ENCODE measurements at regions not wholly inside any gene's neighbourhood (a gene's known extent, or its start where the extent isn't known, plus 50 kb on each side); places are given as distances from the start of the nearest gene placed in this dataset.

DNA sequence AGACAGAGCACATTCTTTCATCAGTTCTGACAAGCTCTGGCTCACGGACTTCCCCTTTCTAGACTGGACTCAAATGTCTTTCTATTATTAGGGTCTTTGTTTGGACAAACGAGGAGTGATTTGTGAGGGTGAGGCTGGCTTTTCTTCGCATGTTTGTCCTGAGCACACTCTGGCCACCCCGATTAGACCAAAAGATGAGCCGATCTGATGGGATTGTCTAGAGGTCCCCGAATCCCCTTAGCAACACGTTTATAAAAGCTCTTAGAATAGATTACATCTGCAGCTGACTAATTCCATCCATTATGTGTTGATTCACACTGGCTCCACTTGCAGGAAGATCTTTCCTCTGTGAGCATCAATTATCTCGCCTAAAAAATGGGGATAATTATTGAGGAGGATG is 675.4 kb upstream of the AUTS2 start:
- Histone ChIP-seq H3K4me2 (ENCODE audit: low read length) (no peak overlapping the region), H3K4me3 (ENCODE audit: insufficient read depth, low read depth, low read length) (no peak overlapping the region), H3K27me3 (ENCODE audit: insufficient read depth, low read length) (no peaks in the 10 kb centered on the region), H3K9ac (ENCODE audit: low read length) (no peak overlapping the region), H3K79me2 (ENCODE audit: insufficient read depth, low read length) (no peaks in the 10 kb centered on the region), H4K20me1 (ENCODE audit: insufficient read depth, low read length) (no peaks in the 10 kb centered on the region), H2AFZ (ENCODE audit: low read depth, low read length) (no peak overlapping the region), H3K36me3 (ENCODE audit: insufficient read depth, low read length) (no peaks in the 10 kb centered on the region), H3K27ac (ENCODE audit: low read depth, low read length) (no peak overlapping the region), H3K9me3 (ENCODE audit: insufficient read depth, low read depth, low read length) (peaks cover 9% of the 10 kb centered on the region), H3K4me1 (ENCODE audit: insufficient read depth, low read length) (no peaks in the 10 kb centered on the region)
- DNase-seq (ENCODE audit: low read depth) (no peak), FAIRE-seq (no peak)
- Mint-ChIP-seq H3K27ac (ENCODE audit: unreplicated experiment) (no peak overlapping the region), H3K4me3 (ENCODE audit: unreplicated experiment) (no peak overlapping the region), H3K4me1 (ENCODE audit: low read depth, unreplicated experiment) (no peaks in the 10 kb centered on the region), H3K27me3 (ENCODE audit: low read depth, unreplicated experiment) (no peaks in the 10 kb centered on the region), H3K36me3 (ENCODE audit: low read depth, unreplicated experiment) (no peaks in the 10 kb centered on the region), H3K9me3 (ENCODE audit: unreplicated experiment) (peaks cover 14% of the 10 kb centered on the region)
- TF ChIP-seq, protein P1, sequence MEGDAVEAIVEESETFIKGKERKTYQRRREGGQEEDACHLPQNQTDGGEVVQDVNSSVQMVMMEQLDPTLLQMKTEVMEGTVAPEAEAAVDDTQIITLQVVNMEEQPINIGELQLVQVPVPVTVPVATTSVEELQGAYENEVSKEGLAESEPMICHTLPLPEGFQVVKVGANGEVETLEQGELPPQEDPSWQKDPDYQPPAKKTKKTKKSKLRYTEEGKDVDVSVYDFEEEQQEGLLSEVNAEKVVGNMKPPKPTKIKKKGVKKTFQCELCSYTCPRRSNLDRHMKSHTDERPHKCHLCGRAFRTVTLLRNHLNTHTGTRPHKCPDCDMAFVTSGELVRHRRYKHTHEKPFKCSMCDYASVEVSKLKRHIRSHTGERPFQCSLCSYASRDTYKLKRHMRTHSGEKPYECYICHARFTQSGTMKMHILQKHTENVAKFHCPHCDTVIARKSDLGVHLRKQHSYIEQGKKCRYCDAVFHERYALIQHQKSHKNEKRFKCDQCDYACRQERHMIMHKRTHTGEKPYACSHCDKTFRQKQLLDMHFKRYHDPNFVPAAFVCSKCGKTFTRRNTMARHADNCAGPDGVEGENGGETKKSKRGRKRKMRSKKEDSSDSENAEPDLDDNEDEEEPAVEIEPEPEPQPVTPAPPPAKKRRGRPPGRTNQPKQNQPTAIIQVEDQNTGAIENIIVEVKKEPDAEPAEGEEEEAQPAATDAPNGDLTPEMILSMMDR (IDR thresholded peaks at IDR 0.05; ENCODE audit: insufficient read depth, low read depth, low read length) = no peak
- no peak for TF ChIP-seq EZH2 (IDR thresholded peaks at IDR 0.05; ENCODE audit: insufficient read depth, low read length)

DNA sequence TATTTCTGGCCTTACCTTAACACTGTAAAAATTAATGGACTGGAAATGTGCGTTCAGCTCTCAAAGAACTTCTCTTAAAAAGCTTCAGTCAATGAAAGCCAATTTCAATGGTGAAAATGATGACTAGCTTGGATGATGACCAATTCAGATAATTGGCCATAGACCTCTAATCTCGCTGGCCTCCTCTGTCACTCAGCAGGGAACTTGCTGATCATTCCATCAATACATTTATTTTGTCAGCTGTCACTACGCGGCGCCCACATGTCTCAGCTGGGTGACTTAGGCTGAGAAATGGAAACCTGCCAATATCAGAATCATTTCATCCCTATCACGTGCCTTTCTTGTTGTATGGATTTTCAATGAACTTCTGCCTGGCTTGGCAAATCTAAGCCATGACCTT is 673.0 kb upstream of the AUTS2 start:
- peaks cover 6% of the 10 kb centered on the region for H3K9me3 ChIP-seq (ENCODE audit: insufficient read depth, low read depth, low read length)
- H3K79me2 ChIP-seq (ENCODE audit: insufficient read depth, low read length) = no peaks in the 10 kb centered on the region
- no peaks in the 10 kb centered on the region for H3K4me1 ChIP-seq (ENCODE audit: insufficient read depth, low read length)
- H3K27me3 ChIP-seq (ENCODE audit: insufficient read depth, low read length) = no peaks in the 10 kb centered on the region
- H3K27me3 Mint-ChIP-seq (ENCODE audit: low read depth, unreplicated experiment) = no peaks in the 10 kb centered on the region
- H3K27ac ChIP-seq (ENCODE audit: low read depth, low read length) = no peak overlapping the region
- H2AFZ ChIP-seq (ENCODE audit: low read depth, low read length) = no peak overlapping the region
- no peak overlapping the region for H3K4me2 ChIP-seq (ENCODE audit: low read length)
- H3K4me3 ChIP-seq (ENCODE audit: insufficient read depth, low read depth, low read length) = no peak overlapping the region
- no peaks in the 10 kb centered on the region for H4K20me1 ChIP-seq (ENCODE audit: insufficient read depth, low read length)
- H3K36me3 ChIP-seq (ENCODE audit: insufficient read depth, low read length) = no peaks in the 10 kb centered on the region
- no peaks in the 10 kb centered on the region for H3K4me1 Mint-ChIP-seq (ENCODE audit: low read depth, unreplicated experiment)
- no peak overlapping the region for H3K27ac Mint-ChIP-seq (ENCODE audit: unreplicated experiment)
- H3K9ac ChIP-seq (ENCODE audit: low read length) = no peak overlapping the region
- no peak overlapping the region for H3K4me3 Mint-ChIP-seq (ENCODE audit: unreplicated experiment)
- FAIRE-seq (no peak), DNase-seq (ENCODE audit: low read depth) (no peak)
- peaks cover 12% of the 10 kb centered on the region for H3K9me3 Mint-ChIP-seq (ENCODE audit: unreplicated experiment)
- no peaks in the 10 kb centered on the region for H3K36me3 Mint-ChIP-seq (ENCODE audit: low read depth, unreplicated experiment)
- TF ChIP-seq EZH2 (IDR thresholded peaks at IDR 0.05; ENCODE audit: insufficient read depth, low read length) = no peak
- TF ChIP-seq, protein P1 (IDR thresholded peaks at IDR 0.05; ENCODE audit: insufficient read depth, low read depth, low read length) = no peak

DNA sequence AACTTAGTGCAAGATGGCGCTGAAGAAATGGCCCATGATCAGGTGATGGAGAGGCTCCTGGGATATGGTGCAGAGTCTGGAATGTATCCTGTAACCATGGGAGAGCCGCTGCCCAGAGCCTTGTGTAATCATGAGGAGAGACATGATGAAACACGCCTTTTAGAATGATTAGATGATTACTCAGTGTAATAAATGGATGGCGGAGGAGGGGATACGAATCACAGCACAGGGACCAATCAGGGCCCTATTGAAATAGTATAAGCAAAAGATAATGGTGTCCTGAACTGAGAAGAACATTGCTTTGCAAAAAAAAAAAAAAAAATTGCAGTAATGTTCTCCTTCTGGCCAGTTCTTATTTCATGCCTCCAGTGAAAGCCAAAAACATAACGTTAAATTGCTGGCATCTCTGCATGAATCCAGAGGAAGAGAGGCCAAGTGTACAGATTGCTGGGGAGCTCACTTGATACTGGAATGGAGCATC is 668.5 kb upstream of the AUTS2 start:
- H3K4me1 ChIP-seq (ENCODE audit: insufficient read depth, low read length) = no peaks in the 10 kb centered on the region
- H3K4me3 Mint-ChIP-seq (ENCODE audit: unreplicated experiment) = no peak overlapping the region
- TF ChIP-seq, protein P1 (IDR thresholded peaks at IDR 0.05; ENCODE audit: insufficient read depth, low read depth, low read length) = no peak
- no peak for TF ChIP-seq EZH2 (IDR thresholded peaks at IDR 0.05; ENCODE audit: insufficient read depth, low read length)
- H3K79me2 ChIP-seq (ENCODE audit: insufficient read depth, low read length) = no peaks in the 10 kb centered on the region
- no peaks in the 10 kb centered on the region for H3K27me3 ChIP-seq (ENCODE audit: insufficient read depth, low read length)
- no peak overlapping the region for H3K4me2 ChIP-seq (ENCODE audit: low read length)
- no peaks in the 10 kb centered on the region for H3K36me3 Mint-ChIP-seq (ENCODE audit: low read depth, unreplicated experiment)
- no peak overlapping the region for H3K9ac ChIP-seq (ENCODE audit: low read length)
- H3K36me3 ChIP-seq (ENCODE audit: insufficient read depth, low read length) = no peaks in the 10 kb centered on the region
- H2AFZ ChIP-seq (ENCODE audit: low read depth, low read length) = no peak overlapping the region
- no peak for FAIRE-seq
- no peaks in the 10 kb centered on the region for H3K27me3 Mint-ChIP-seq (ENCODE audit: low read depth, unreplicated experiment)
- no peak overlapping the region for H3K27ac Mint-ChIP-seq (ENCODE audit: unreplicated experiment)
- H3K4me3 ChIP-seq (ENCODE audit: insufficient read depth, low read depth, low read length) = no peak overlapping the region
- H3K9me3 ChIP-seq (ENCODE audit: insufficient read depth, low read depth, low read length) = no peaks in the 10 kb centered on the region
- no peaks in the 10 kb centered on the region for H3K4me1 Mint-ChIP-seq (ENCODE audit: low read depth, unreplicated experiment)
- no peaks in the 10 kb centered on the region for H4K20me1 ChIP-seq (ENCODE audit: insufficient read depth, low read length)
- peak; percentile 74 for DNase-seq (ENCODE audit: low read depth)
- peaks cover 6% of the 10 kb centered on the region for H3K9me3 Mint-ChIP-seq (ENCODE audit: unreplicated experiment)
- no peak overlapping the region for H3K27ac ChIP-seq (ENCODE audit: low read depth, low read length)

Measured in astrocyte (in vitro differentiated cells and primary cell).